ENCODE measurements at regions not wholly inside any gene's neighbourhood (a gene's known extent, or its start where the extent isn't known, plus 50 kb on each side); places are given as distances from the start of the nearest gene placed in this dataset.

DNA sequence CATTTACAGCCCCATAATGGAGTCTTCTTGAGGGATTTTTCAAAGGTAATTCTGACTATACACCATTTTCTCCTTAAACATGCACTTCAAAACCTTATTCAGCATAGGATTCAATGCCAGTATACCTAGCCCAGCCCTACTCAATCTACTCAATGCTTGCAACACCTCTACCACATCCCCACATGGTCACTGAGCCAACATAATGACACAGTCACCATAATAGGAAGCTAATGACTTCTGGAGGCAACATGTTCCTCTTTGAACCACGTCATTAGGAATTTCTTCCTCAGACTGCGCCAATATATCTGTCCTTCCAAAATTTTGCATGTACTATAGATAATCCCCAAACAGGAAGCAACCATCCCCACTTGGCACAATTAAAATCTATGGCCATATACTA, 153.9 kb upstream of the SETMAR start:
- WGBS (ENCODE audit: insufficient coverage) = 33% methylated on average over 1 of the region's 2 CpGs
- H3K27ac Mint-ChIP-seq = no peak overlapping the region
- H3K4me3 Mint-ChIP-seq = no peak overlapping the region
- Histone ChIP-seq H3K4me2 (replicated peaks; ENCODE audit: extremely low read depth, low read length, poor library complexity, severe bottlenecking) (no peak overlapping the region), H3K27ac (ENCODE audit: low read depth in 1 of 2, low read length in 2 of 2) (no peak overlapping the region), H3K9ac (ENCODE audit: insufficient read depth, low read length, poor library complexity, severe bottlenecking) (no peak overlapping the region), H4K20me1 (ENCODE audit: insufficient read depth, low read length) (no peaks in the 10 kb centered on the region), H2AFZ (ENCODE audit: insufficient read depth, low read depth, low read length, poor library complexity, severe bottlenecking) (no peak overlapping the region), H3K4me3 (replicated peaks in 1 of 3; ENCODE audit: low read depth in 2 of 3, low read length in 3 of 3) (no peak overlapping the region), H3K27me3 (ENCODE audit: control insufficient read depth in 2 of 2, insufficient read depth in 2 of 2, low read length in 2 of 2) (no peaks in the 10 kb centered on the region), H3K9me3 (replicated peaks in 1 of 2; ENCODE audit: control insufficient read depth in 1 of 2, insufficient read depth in 1 of 2, low read length in 2 of 2) (no peaks in the 10 kb centered on the region), H3K36me3 (replicated peaks in 1 of 2; ENCODE audit: control insufficient read depth in 1 of 2, insufficient read depth in 2 of 2, low read length in 2 of 2) (no peaks in the 10 kb centered on the region), H3K79me2 (ENCODE audit: insufficient read depth, low read length) (no peaks in the 10 kb centered on the region), H3K4me1 (ENCODE audit: control insufficient read depth in 1 of 2, insufficient read depth in 2 of 2, low read length in 2 of 2) (no peaks in the 10 kb centered on the region)
- intact Hi-C loops (cut with micrococcal nuclease) = no loop called here
- TF ChIP-seq, protein P1, sequence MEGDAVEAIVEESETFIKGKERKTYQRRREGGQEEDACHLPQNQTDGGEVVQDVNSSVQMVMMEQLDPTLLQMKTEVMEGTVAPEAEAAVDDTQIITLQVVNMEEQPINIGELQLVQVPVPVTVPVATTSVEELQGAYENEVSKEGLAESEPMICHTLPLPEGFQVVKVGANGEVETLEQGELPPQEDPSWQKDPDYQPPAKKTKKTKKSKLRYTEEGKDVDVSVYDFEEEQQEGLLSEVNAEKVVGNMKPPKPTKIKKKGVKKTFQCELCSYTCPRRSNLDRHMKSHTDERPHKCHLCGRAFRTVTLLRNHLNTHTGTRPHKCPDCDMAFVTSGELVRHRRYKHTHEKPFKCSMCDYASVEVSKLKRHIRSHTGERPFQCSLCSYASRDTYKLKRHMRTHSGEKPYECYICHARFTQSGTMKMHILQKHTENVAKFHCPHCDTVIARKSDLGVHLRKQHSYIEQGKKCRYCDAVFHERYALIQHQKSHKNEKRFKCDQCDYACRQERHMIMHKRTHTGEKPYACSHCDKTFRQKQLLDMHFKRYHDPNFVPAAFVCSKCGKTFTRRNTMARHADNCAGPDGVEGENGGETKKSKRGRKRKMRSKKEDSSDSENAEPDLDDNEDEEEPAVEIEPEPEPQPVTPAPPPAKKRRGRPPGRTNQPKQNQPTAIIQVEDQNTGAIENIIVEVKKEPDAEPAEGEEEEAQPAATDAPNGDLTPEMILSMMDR (IDR thresholded peaks at IDR 0.05) = no peak
- no peaks in the 10 kb centered on the region for H3K4me1 Mint-ChIP-seq
- DNase-seq = no peak
- peaks cover 0 to 1% (median 0%) of the 10 kb centered on the region in 3 donors for H3K27me3 Mint-ChIP-seq (ENCODE audit: low read depth in 3 of 3)
- no peaks in the 10 kb centered on the region for H3K36me3 Mint-ChIP-seq
- H3K9me3 Mint-ChIP-seq = peaks cover 0 to 6% (median 0%) of the 10 kb centered on the region in 7 donors

DNA sequence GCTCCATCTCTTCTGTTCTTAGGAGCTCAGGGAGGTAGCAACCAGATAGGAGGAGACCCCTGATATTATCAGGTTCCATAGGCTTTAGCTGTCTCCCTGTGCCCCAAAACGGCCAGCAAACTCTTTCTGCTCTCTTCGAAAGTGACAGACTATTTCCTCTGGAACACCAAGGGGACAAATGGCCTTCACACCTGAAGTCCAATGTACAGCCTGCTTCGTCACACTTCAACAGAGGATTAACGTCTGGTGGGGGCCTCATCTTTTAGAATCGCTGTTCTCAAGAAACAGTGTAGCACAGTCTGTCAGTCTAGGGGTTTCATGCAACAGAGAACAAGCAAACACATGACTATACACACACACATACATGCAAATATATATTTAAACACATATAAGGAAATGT, 152.4 kb upstream of the SETMAR start:
- H3K4me3 ChIP-seq (replicated peaks in 1 of 3; ENCODE audit: low read depth in 2 of 3, low read length in 3 of 3) = no peak overlapping the region
- H3K4me1 ChIP-seq (ENCODE audit: control insufficient read depth in 1 of 2, insufficient read depth in 2 of 2, low read length in 2 of 2) = no peaks in the 10 kb centered on the region
- H3K9ac ChIP-seq (ENCODE audit: insufficient read depth, low read length, poor library complexity, severe bottlenecking) = no peak overlapping the region
- TF ChIP-seq, protein P1 (IDR thresholded peaks at IDR 0.05) = no peak
- no peaks in the 10 kb centered on the region for H4K20me1 ChIP-seq (ENCODE audit: insufficient read depth, low read length)
- H3K4me2 ChIP-seq (replicated peaks; ENCODE audit: extremely low read depth, low read length, poor library complexity, severe bottlenecking) = no peak overlapping the region
- H3K9me3 ChIP-seq (replicated peaks in 1 of 2; ENCODE audit: control insufficient read depth in 1 of 2, insufficient read depth in 1 of 2, low read length in 2 of 2) = no peaks in the 10 kb centered on the region
- H3K79me2 ChIP-seq (ENCODE audit: insufficient read depth, low read length) = no peaks in the 10 kb centered on the region
- Mint-ChIP-seq H3K4me3 (no peak overlapping the region), H3K27ac (no peak overlapping the region), H3K36me3 (no peaks in the 10 kb centered on the region), H3K27me3 (ENCODE audit: low read depth in 3 of 3) (peaks cover 0 to 1% (median 1%) of the 10 kb centered on the region in 3 donors), H3K9me3 (peaks cover 0 to 6% (median 0%) of the 10 kb centered on the region in 7 donors), H3K4me1 (no peaks in the 10 kb centered on the region)
- H3K27me3 ChIP-seq (ENCODE audit: control insufficient read depth in 2 of 2, insufficient read depth in 2 of 2, low read length in 2 of 2) = no peaks in the 10 kb centered on the region
- 88% methylated on average over 5 of the region's 5 CpGs for WGBS (ENCODE audit: insufficient coverage)
- no peaks in the 10 kb centered on the region for H3K36me3 ChIP-seq (replicated peaks in 1 of 2; ENCODE audit: control insufficient read depth in 1 of 2, insufficient read depth in 2 of 2, low read length in 2 of 2)
- no peak for DNase-seq
- H2AFZ ChIP-seq (ENCODE audit: insufficient read depth, low read depth, low read length, poor library complexity, severe bottlenecking) = no peak overlapping the region
- H3K27ac ChIP-seq (ENCODE audit: low read depth in 1 of 2, low read length in 2 of 2) = no peak overlapping the region
- intact Hi-C loops (cut with micrococcal nuclease) = no loop called here
